Gastrocnemius medialis (tissue), 4 donors: ENCODE measurements at regions not wholly inside any gene's neighbourhood (a gene's known extent, or its start where the extent isn't known, plus 50 kb on each side); places are given as distances from the start of the nearest gene placed in this dataset.

Experiments used
- CTCF ChIP-seq, 5 experiments: fragments of 450-650 bp in 3 of 5; fragments of 200-600 bp in 2 of 5; sonication (generic) in 2 of 5; IDR thresholded peaks in 4 of 5; conservative IDR thresholded peaks in 1 of 5; 1 replicate in 4 of 5; 2 replicates in 1 of 5; pipeline ENCODE4 v1.5.1; 2016 to 2019; ENCODE audit warnings: antibody characterized with exemption in 5 of 5, mild to moderate bottlenecking in 3 of 5, moderate library complexity in 3 of 5
- POLR2A ChIP-seq, 2 donors: fragments of 450-650 bp; IDR thresholded peaks; one replicate each; pipeline ENCODE4 v1.6.1; 2017; ENCODE audit warnings: antibody characterized with exemption in 2 of 2, mild to moderate bottlenecking in 2 of 2, moderate library complexity in 2 of 2

GRCh38 chr13:69264362-69265334 is 843.0 kb upstream of the ATXN8OS start:
- no peak for TF ChIP-seq CTCF (IDR thresholded peaks at IDR 0.05 in 4 of 5, conservative IDR thresholded peaks at IDR 0.05 in 1 of 5)
- TF ChIP-seq POLR2A (IDR thresholded peaks at IDR 0.05) = no peak
